Thyroid gland (tissue), 4 donors: ENCODE measurements at regions not wholly inside any gene's neighbourhood (a gene's known extent, or its start where the extent isn't known, plus 50 kb on each side); places are given as distances from the start of the nearest gene placed in this dataset.
"Not testable (repeated sequence)": the region's sequence is repeated elsewhere in the genome, so short reads cannot be mapped to it uniquely, and the experiment has no call there.

Source experiments
- DNase-seq, 2 donors: peaks; one replicate each; pipeline ENCODE4 v3.0.0-alpha.2; 2019
- H3K27ac ChIP-seq, 3 donors: fragments of 200-600 bp; sonication (generic); 1 replicate in 2 of 3; 2 replicates in 1 of 3; pipeline ENCODE4 v1.5.1; 2016 to 2019; ENCODE audit warnings: mild to moderate bottlenecking in 1 of 3, moderate library complexity in 1 of 3
- H3K27me3 ChIP-seq: fragments of 200-600 bp; sonication (generic); one replicate; pipeline ENCODE4 v1.5.1; 2019
- H3K36me3 ChIP-seq, 2 donors: fragments of 200-600 bp; sonication (generic); one replicate each; pipeline ENCODE4 v1.5.1; 2016 to 2019
- H3K4me1 ChIP-seq, 2 donors: fragments of 200-600 bp; sonication (generic); one replicate each; pipeline ENCODE4 v1.5.1; 2017 to 2019
- H3K4me3 ChIP-seq, 3 donors: fragments of 200-600 bp; sonication (generic); replicated peaks in 1 of 3; 1 replicate in 2 of 3; 2 replicates in 1 of 3; pipeline ENCODE4 v1.5.1; 2016; ENCODE audit warnings: mild to moderate bottlenecking in 1 of 3
- H3K9me3 ChIP-seq: fragments of 200-600 bp; sonication (generic); one replicate; pipeline ENCODE4 v1.5.1; 2017
- POLR2A ChIP-seq, 2 donors: fragments of 450-650 bp; IDR thresholded peaks; one replicate each; pipeline ENCODE4 v1.6.1; 2017; ENCODE audit warnings: antibody characterized with exemption in 2 of 2, mild to moderate bottlenecking in 2 of 2, moderate library complexity in 1 of 2
- WGBS, 2 donors: methylation state at CpG; one replicate each; pipeline ENCODE4 v1.1.5; 2017; 5-methylcytosine and 5-hydroxymethylcytosine counted together
- intact Hi-C: fragments of 100-400 bp; cut with DNase I; formaldehyde crosslinking; loops from one replicate; pipeline ENCODE4 v1.15.1; 2023
- TF ChIP-seq, protein P1 (sequence below), 6 experiments: fragments of 200-600 bp in 3 of 6; fragments of 450-650 bp in 3 of 6; sonication (generic) in 3 of 6; IDR thresholded peaks; one replicate each; pipeline ENCODE4 v1.5.1; 2016 to 2019; ENCODE audit warnings: antibody characterized with exemption in 6 of 6, mild to moderate bottlenecking in 2 of 6, inconsistent platforms in 1 of 6, moderate library complexity in 1 of 6

DNA sequence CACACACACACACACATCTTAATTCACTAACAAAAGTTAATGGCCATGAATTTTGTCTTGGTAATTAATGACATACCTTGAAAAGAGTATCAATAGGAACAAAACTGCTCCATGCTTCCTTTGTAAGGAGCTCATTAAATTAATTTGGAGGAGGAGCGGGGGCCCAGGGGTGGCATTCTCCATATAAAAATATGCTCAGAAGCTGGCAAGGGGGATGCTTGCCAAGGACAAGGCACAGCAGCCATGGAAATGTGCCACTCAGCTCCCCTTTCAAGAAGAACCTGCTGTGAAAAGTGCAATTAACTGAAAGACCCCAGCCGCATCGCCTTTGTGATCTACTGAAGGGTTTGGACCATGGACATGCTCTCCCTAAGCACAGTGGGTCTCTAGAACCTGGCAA is 385.9 kb upstream of the API5 start:
- H3K27ac ChIP-seq, result no peak overlapping the region
- H3K36me3 ChIP-seq, result no peaks in the 10 kb centered on the region
- 68 to 96% methylated on average over 3 of the region's 3 CpGs for WGBS, 2 donors
- no peak overlapping the region for H3K4me3 ChIP-seq
- no peaks in the 10 kb centered on the region for H3K4me1 ChIP-seq
- H3K9me3 ChIP-seq, result no peaks in the 10 kb centered on the region
- no peak for DNase-seq
- intact Hi-C loops, result no loop called here
- TF ChIP-seq POLR2A (IDR thresholded peaks at IDR 0.05), result no peak
- TF ChIP-seq, protein P1, sequence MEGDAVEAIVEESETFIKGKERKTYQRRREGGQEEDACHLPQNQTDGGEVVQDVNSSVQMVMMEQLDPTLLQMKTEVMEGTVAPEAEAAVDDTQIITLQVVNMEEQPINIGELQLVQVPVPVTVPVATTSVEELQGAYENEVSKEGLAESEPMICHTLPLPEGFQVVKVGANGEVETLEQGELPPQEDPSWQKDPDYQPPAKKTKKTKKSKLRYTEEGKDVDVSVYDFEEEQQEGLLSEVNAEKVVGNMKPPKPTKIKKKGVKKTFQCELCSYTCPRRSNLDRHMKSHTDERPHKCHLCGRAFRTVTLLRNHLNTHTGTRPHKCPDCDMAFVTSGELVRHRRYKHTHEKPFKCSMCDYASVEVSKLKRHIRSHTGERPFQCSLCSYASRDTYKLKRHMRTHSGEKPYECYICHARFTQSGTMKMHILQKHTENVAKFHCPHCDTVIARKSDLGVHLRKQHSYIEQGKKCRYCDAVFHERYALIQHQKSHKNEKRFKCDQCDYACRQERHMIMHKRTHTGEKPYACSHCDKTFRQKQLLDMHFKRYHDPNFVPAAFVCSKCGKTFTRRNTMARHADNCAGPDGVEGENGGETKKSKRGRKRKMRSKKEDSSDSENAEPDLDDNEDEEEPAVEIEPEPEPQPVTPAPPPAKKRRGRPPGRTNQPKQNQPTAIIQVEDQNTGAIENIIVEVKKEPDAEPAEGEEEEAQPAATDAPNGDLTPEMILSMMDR (IDR thresholded peaks at IDR 0.05), result no peak
- no peaks in the 10 kb centered on the region for H3K27me3 ChIP-seq

DNA sequence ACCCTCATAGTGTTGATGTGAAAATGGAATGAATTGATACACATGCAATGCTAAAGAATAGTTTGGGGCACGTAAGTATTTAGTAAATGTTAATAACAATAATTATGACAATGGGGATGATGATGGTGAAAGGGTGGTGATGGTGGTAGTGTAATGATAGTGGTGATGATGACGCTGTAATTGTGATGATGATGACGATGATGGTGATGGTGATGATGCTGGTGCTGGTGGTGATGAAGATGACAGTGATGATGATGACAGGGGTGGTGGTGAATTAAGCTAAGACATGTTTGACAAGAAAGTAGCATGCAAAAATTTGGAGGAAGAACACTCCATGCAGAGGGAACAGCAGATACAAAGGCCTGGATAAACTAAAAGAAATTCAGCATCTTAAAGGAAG is 364.4 kb upstream of the API5 start:
- Histone ChIP-seq H3K27me3 (no peaks in the 10 kb centered on the region), H3K9me3 (no peaks in the 10 kb centered on the region), H3K4me1 (no peaks in the 10 kb centered on the region), H3K27ac (no peak overlapping the region), H3K4me3 (no peak overlapping the region), H3K36me3 (no peaks in the 10 kb centered on the region)
- TF ChIP-seq, protein P1 (IDR thresholded peaks at IDR 0.05), result no peak
- no peak for TF ChIP-seq POLR2A (IDR thresholded peaks at IDR 0.05)
- no peak for DNase-seq
- WGBS, 2 donors, result 94 to 96% methylated on average over 3 of the region's 3 CpGs
- intact Hi-C loops, result no loop called here

DNA sequence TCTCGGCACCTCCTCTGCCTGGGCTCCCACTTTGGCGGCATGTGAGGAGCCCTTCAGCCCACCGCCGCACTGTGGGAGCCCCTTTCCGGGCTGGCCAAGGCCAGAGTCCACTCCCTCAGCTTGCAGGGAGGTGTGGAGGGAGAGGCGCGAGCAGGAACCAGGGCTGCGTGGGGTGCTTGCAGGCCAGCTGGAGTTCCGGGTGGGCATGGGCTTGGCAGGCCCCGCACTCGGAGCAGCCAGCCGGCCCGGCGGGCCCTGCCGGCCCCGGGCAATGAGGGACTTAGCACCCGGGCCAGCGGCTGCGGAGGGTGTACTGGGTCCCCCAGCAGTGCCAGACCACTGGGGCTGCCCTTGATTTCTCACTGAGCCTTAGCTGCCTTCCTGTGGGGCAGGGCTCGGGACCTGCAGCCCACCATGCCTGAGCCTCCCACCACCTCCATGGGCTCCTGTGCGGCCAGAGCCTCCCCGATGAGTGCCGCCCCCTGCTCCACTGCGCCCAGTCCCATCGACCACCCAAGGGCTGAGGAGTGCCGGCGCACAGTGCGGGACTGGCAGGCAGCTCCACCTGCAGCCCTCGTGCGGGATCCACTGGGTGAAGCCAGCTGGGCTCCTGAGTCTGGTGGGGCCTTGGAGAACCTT is 361.9 kb upstream of the API5 start:
- H3K27ac ChIP-seq, H3K4me3 ChIP-seq, H3K9me3 ChIP-seq, intact Hi-C loops, H3K4me1 ChIP-seq, H3K27me3 ChIP-seq, H3K36me3 ChIP-seq, DNase-seq: not testable (repeated sequence)
- 90% methylated on average over 17 to 21 of the region's 30 CpGs for WGBS, 2 donors

DNA sequence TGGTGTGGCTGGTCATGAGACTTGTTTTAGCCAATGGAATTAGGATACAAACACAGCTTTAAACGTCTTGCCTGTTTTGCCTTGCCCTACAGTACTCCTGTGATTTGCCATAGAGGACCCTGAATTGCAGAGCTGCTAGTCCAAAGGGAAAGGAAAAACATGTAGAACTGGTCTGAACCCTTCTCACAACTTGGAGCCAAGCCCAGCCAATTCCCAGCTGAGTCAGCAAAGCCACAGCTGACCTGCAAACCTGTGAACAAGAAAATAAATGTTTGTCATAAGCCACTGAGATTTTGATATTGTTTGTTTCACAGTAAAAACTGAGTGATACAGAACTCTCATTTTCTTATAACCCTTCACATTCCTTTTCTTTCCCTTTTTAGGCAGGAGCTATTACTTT is 360.5 kb upstream of the API5 start:
- intact Hi-C loops, result no loop called here
- TF ChIP-seq, protein P1 (IDR thresholded peaks at IDR 0.05), result no peak
- no peak for TF ChIP-seq POLR2A (IDR thresholded peaks at IDR 0.05)
- Histone ChIP-seq H3K27ac (no peak overlapping the region), H3K9me3 (no peaks in the 10 kb centered on the region), H3K27me3 (no peaks in the 10 kb centered on the region), H3K4me1 (no peaks in the 10 kb centered on the region), H3K36me3 (no peaks in the 10 kb centered on the region), H3K4me3 (no peak overlapping the region)
- peak; percentile 59 to 90 for DNase-seq
- WGBS, 2 donors, result 24 to 27% methylated on average over 1 of the region's 1 CpG

DNA sequence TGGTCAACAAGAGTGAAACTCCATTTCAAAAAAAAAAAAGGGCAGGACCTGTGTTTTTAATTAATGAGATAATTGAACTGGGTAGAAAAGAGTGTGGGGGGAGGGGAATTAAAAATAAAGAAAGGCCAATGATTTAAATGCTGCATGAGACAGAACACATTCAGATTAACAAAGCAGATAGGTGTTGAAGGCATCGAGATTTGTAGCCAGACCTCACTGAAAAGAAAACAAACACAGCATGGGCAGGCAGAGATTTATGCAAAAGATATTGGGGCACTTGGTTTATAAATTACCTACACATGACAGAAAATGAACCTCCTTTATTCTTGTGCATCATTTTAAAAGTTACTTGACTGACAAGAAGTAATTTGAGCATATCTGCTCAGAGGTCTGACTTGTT is 354.0 kb upstream of the API5 start:
- no peak overlapping the region for H3K27ac ChIP-seq
- no peak overlapping the region for H3K4me3 ChIP-seq
- no peaks in the 10 kb centered on the region for H3K27me3 ChIP-seq
- H3K9me3 ChIP-seq, result no peaks in the 10 kb centered on the region
- no peaks in the 10 kb centered on the region for H3K4me1 ChIP-seq
- WGBS, 2 donors, result 31 to 57% methylated on average over 1 of the region's 1 CpG
- intact Hi-C loops, result no loop called here
- no peaks in the 10 kb centered on the region for H3K36me3 ChIP-seq
- DNase-seq, result no peak
- TF ChIP-seq, protein P1 (IDR thresholded peaks at IDR 0.05), result no peak
- no peak for TF ChIP-seq POLR2A (IDR thresholded peaks at IDR 0.05)

DNA sequence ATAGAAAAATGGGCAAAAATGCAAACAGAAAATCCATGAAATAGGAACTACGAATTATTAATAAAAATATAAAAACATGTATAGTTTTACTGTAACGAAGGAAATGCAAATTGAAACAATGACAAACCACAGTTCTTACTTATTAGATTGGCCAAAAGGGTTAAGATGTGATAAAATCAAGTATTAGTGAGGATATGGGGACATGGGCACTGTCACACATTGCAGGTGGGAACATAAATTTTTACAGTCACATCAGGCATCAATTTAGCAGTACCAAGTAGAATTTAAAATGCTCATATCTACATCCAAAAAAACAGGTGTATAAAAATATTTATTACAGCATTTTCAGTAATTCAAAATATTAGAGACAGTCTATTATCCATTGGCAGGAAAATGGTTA is 353.2 kb upstream of the API5 start:
- intact Hi-C loops, result no loop called here
- Histone ChIP-seq H3K4me1 (no peaks in the 10 kb centered on the region), H3K27ac (no peak overlapping the region), H3K4me3 (no peak overlapping the region), H3K9me3 (no peaks in the 10 kb centered on the region), H3K36me3 (no peaks in the 10 kb centered on the region), H3K27me3 (no peaks in the 10 kb centered on the region)
- TF ChIP-seq POLR2A (IDR thresholded peaks at IDR 0.05), result no peak
- TF ChIP-seq, protein P1 (IDR thresholded peaks at IDR 0.05), result no peak
- no peak for DNase-seq
- 76 to 77% methylated on average over 2 of the region's 2 CpGs for WGBS, 2 donors
